Endometrial microvascular endothelial cells (primary cell): ENCODE measurements at regions not wholly inside any gene's neighbourhood (a gene's known extent, or its start where the extent isn't known, plus 50 kb on each side); places are given as distances from the start of the nearest gene placed in this dataset.
"Not testable (repeated sequence)": the region's sequence is repeated elsewhere in the genome, so short reads cannot be mapped to it uniquely, and the experiment has no call there.

Source experiments
- in situ Hi-C: cut with HindIII; loops from 2 replicates; pipeline ENCODE4 v1.10.0; 2017; ENCODE audit warnings: low sequenced_read_pairs, low pct_unique_long_range_greater_than_20kb; ENCODE audit errors: inconsistent ontology term

- in situ Hi-C loops: no loop called here
Measured at GRCh38 chr6:26170951-26171841, 84.0 kb downstream of the HFE start.

- in situ Hi-C loops: no loop called here
Measured at GRCh38 chr6:26172608-26172968, 85.4 kb downstream of the HFE start.

- in situ Hi-C loops: no loop called here
Measured at GRCh38 chr6:26173836-26174145, 86.6 kb downstream of the HFE start.

- in situ Hi-C loops: no loop called here
Measured at GRCh38 chr6:26175033-26175427, 87.8 kb downstream of the HFE start.

GRCh38 chr6:26175428-26176181 lies 88.4 kb downstream of the HFE start:
- in situ Hi-C loops: no loop called here

- in situ Hi-C loops: no loop called here
Measured at GRCh38 chr6:26179675-26180074, 92.4 kb downstream of the HFE start.

GRCh38 chr6:26180346-26180745 lies 93.1 kb downstream of the HFE start:
- in situ Hi-C loops: no loop called here

GRCh38 chr6:26183237-26183580 lies 96.0 kb downstream of the HFE start:
- in situ Hi-C loops: no loop called here

GRCh38 chr6:26183581-26184366 lies 96.5 kb downstream of the HFE start:
- in situ Hi-C loops: no loop called here

- in situ Hi-C loops: no loop called here
Measured at GRCh38 chr6:26184367-26184891, 97.2 kb downstream of the HFE start.

GRCh38 chr6:26185004-26185403 lies 97.8 kb downstream of the HFE start:
- in situ Hi-C loops: no loop called here

- in situ Hi-C loops: no loop called here
Measured at GRCh38 chr6:26185802-26186201, 98.6 kb downstream of the HFE start.

GRCh38 chr6:26186652-26187051 lies 99.4 kb downstream of the HFE start:
- in situ Hi-C loops: no loop called here

- in situ Hi-C loops: no loop called here
Measured at GRCh38 chr6:26187292-26187691, 100.1 kb downstream of the HFE start.

GRCh38 chr6:26187981-26188635 lies 100.9 kb downstream of the HFE start:
- in situ Hi-C loops: no loop called here

- in situ Hi-C loops: not testable (repeated sequence)
Measured at GRCh38 chr6:26191512-26191911, 104.3 kb downstream of the HFE start.

GRCh38 chr6:26193467-26194328 lies 106.5 kb downstream of the HFE start:
- in situ Hi-C loops: no loop called here

GRCh38 chr6:26194329-26194701 lies 107.1 kb downstream of the HFE start:
- in situ Hi-C loops: no loop called here
